ENCODE measurements at regions not wholly inside any gene's neighbourhood (a gene's known extent, or its start where the extent isn't known, plus 50 kb on each side); places are given as distances from the start of the nearest gene placed in this dataset.

DNA sequence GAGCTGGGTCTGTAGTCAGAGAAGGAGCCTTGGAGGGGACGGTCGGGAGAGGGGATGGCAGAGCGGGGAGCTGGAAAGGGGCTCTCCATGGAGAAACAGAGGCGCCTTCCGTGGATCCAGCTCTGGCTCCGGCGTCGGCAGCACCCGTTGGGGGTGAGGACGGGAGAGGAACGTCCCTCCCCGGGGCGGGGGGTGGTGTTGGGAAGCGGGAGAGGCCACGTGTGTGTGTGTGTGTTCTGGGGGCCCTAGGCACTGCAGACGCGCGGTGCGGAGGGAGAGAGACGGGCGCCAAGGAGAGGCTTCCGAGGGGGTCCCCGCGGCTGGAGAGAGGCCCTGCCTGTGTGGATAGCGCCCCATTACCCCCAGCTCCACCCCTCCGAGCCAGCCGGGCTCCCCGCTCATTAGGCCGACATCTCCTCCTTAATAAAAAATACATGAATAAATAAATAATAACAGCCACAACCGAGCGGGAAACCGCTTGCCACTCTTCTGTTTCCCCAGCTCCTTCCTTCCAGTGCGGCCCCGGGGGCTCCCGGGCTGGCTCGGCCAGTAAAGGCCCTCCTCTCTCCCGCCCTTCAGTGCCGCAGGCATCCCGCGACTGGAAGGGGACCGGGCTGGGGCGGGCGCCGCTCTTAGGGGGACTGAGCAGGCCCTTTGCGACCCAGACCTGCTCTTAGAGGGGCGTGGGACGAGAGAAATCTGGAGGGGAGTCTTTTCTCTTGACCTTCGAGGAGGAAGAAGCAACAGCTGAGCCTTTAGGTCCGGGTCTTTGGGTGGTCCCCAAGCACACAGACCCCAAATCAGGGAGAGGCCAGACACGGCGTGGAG lies 71.3 kb upstream of the ARAP3 start:
- TF ChIP-seq TCF12 (IDR thresholded peaks at IDR 0.05; ENCODE audit: low read depth) (no peak), EP300 (IDR thresholded peaks at IDR 0.05; ENCODE audit: borderline replicate concordance) (no peak), NFIC (IDR thresholded peaks at IDR 0.05) (no peak), ZBTB7A (IDR thresholded peaks at IDR 0.05; ENCODE audit: low read depth) (no peak), EGR1 (IDR thresholded peaks at IDR 0.05) (no peak), YY1 (IDR thresholded peaks at IDR 0.05; ENCODE audit: low read depth) (no peak), FOXM1 (IDR thresholded peaks at IDR 0.05; ENCODE audit: borderline replicate concordance, low read depth) (no peak), CREB1 (IDR thresholded peaks at IDR 0.05; ENCODE audit: low read depth) (no peak), RAD21 (IDR thresholded peaks at IDR 0.05; ENCODE audit: low read depth) (no peak), CEBPB (IDR thresholded peaks at IDR 0.05) (no peak)
- TF ChIP-seq, protein P1, sequence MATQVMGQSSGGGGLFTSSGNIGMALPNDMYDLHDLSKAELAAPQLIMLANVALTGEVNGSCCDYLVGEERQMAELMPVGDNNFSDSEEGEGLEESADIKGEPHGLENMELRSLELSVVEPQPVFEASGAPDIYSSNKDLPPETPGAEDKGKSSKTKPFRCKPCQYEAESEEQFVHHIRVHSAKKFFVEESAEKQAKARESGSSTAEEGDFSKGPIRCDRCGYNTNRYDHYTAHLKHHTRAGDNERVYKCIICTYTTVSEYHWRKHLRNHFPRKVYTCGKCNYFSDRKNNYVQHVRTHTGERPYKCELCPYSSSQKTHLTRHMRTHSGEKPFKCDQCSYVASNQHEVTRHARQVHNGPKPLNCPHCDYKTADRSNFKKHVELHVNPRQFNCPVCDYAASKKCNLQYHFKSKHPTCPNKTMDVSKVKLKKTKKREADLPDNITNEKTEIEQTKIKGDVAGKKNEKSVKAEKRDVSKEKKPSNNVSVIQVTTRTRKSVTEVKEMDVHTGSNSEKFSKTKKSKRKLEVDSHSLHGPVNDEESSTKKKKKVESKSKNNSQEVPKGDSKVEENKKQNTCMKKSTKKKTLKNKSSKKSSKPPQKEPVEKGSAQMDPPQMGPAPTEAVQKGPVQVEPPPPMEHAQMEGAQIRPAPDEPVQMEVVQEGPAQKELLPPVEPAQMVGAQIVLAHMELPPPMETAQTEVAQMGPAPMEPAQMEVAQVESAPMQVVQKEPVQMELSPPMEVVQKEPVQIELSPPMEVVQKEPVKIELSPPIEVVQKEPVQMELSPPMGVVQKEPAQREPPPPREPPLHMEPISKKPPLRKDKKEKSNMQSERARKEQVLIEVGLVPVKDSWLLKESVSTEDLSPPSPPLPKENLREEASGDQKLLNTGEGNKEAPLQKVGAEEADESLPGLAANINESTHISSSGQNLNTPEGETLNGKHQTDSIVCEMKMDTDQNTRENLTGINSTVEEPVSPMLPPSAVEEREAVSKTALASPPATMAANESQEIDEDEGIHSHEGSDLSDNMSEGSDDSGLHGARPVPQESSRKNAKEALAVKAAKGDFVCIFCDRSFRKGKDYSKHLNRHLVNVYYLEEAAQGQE (IDR thresholded peaks at IDR 0.05; ENCODE audit: low read depth), result no peak
- TF ChIP-seq, protein P2, sequence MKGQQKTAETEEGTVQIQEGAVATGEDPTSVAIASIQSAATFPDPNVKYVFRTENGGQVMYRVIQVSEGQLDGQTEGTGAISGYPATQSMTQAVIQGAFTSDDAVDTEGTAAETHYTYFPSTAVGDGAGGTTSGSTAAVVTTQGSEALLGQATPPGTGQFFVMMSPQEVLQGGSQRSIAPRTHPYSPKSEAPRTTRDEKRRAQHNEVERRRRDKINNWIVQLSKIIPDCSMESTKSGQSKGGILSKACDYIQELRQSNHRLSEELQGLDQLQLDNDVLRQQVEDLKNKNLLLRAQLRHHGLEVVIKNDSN (IDR thresholded peaks at IDR 0.05), result no peak

DNA sequence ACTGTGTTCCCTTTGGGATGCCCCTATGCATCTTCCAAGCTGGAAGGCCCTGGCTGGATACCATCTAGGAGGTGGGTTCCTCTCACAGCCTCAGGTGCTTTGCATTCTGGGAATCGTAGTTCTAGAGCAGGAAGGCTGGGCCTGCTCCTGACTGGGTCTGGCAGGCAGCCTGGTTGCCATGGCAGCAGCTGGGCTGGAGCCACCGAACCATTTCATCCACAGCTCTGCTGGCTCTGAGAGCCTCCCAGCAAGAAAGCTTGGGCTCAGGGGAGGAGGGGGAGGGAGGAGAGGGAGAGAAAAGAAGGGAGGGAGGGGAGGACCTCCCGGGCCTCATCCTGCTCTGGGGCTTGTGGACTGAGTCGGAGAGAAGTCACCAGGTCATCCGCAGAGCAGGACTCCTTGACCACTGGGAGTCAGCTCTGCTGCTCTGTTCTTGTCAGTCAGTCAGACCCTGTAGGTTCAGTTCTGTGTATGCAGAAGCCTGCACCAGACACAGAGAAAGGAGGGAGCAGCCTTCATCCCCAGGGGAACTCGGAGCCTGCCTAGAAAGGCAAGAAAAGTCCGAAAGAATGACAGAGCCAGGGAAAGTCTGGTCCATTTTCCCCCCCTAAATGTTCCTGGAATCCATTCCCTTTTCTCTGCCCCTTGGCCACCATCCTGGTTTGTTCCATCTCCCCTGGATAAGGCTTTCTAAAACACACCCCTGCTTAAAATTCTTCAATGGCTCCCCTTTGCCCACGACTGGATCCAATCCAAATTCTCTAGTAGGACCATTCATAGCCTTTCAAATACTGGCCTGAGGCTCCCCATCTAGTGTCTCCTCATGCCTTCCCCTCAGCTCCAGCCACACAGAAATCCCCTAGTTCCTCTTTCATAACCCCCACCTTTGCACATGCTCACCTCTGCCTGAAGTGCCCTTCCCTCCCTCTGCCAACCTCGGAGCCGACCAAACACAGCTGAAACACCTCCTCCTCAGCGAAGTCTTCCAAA lies 65.4 kb upstream of the ARAP3 start:
- peak; percentile 79 for TF ChIP-seq NFIC (IDR thresholded peaks at IDR 0.05)
- TF ChIP-seq RAD21 (IDR thresholded peaks at IDR 0.05; ENCODE audit: low read depth), result no peak

DNA sequence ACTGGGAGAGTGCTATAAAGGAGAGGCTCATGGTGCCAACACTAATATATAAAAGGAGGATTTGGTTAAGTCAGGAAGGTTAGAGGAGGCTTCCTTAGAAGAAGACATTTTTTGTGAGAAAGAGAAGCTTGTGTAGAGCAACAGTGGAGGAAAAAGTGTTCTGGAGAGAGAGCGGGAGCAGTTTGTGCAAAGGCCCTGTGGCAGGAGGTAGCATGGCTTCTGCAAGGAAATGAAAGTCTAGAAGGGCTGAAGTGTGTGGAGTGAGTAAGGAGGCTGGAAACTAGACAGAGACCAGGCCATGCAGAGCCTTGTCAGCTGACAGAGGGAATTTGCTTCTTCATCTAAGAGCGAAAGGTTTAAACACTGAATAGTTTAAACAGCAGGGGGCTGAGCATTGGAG lies 64.4 kb upstream of the ARAP3 start:
- TF ChIP-seq, protein P1 (IDR thresholded peaks at IDR 0.05; ENCODE audit: low read depth), result no peak
- TF ChIP-seq ZBTB7A (IDR thresholded peaks at IDR 0.05; ENCODE audit: low read depth) (no peak), EP300 (IDR thresholded peaks at IDR 0.05; ENCODE audit: borderline replicate concordance) (no peak), YY1 (IDR thresholded peaks at IDR 0.05; ENCODE audit: low read depth) (no peak), TAF1 (IDR thresholded peaks at IDR 0.05; ENCODE audit: low read depth) (no peak), RAD21 (IDR thresholded peaks at IDR 0.05; ENCODE audit: low read depth) (no peak), CEBPB (IDR thresholded peaks at IDR 0.05) (no peak), EGR1 (IDR thresholded peaks at IDR 0.05) (no peak), TEAD4 (IDR thresholded peaks at IDR 0.05) (no peak), NFIC (IDR thresholded peaks at IDR 0.05) (no peak), FOXM1 (IDR thresholded peaks at IDR 0.05; ENCODE audit: borderline replicate concordance, low read depth) (no peak), TCF12 (IDR thresholded peaks at IDR 0.05; ENCODE audit: low read depth) (no peak), CREB1 (IDR thresholded peaks at IDR 0.05; ENCODE audit: low read depth) (no peak)
- TF ChIP-seq, protein P3, sequence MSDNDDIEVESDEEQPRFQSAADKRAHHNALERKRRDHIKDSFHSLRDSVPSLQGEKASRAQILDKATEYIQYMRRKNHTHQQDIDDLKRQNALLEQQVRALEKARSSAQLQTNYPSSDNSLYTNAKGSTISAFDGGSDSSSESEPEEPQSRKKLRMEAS (IDR thresholded peaks at IDR 0.05), result no peak
- TF ChIP-seq, protein P2 (IDR thresholded peaks at IDR 0.05), result no peak

DNA sequence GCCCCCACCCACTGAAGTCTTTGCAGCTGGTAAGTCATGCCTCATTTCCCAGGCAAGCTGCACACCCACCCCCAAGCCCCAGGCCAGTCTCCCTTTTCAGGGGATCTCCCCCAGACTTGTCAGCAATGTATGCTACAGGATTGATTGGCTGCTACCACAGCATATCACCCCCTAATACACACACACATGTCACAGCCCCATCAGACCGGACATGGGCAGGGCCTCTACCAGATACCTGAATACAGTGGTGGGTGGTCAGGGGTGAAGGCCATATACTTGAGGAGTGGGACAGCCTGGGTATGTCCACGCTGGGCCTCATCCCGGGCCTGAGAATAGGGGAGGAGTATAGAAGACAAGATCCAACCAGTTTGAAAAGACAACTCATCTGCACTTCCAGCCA lies 63.4 kb upstream of the ARAP3 start:
- TF ChIP-seq ZBTB7A (IDR thresholded peaks at IDR 0.05; ENCODE audit: low read depth) (no peak), TCF12 (IDR thresholded peaks at IDR 0.05; ENCODE audit: low read depth) (no peak), NFIC (IDR thresholded peaks at IDR 0.05) (no peak)
- TF ChIP-seq, protein P2 (IDR thresholded peaks at IDR 0.05), result no peak

DNA sequence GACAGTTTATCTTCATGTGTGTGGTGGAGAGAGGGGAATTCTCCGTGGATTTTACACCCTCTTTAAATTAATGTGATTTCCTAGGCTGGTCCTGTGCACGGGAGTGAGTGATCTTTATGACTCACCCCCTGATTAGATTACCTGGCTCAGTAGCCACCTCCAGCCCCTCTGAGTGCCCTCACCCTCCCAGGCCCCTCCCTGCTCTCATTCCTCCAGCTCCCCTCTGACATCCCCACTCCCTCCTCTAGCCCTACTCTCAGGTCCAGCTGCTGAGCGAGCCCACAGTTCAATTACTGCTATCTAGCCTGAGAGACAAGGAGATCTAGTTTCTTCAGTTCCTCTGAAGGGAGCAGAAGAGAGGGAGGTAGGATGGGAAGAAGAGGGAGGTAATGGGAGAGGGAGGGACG lies 61.8 kb upstream of the ARAP3 start:
- TF ChIP-seq CEBPB (IDR thresholded peaks at IDR 0.05) (no peak), RAD21 (IDR thresholded peaks at IDR 0.05; ENCODE audit: low read depth) (no peak), FOXM1 (IDR thresholded peaks at IDR 0.05; ENCODE audit: borderline replicate concordance, low read depth) (no peak), EGR1 (IDR thresholded peaks at IDR 0.05) (no peak), YY1 (IDR thresholded peaks at IDR 0.05; ENCODE audit: low read depth) (no peak), TAF1 (IDR thresholded peaks at IDR 0.05; ENCODE audit: low read depth) (no peak), TEAD4 (IDR thresholded peaks at IDR 0.05) (no peak), EP300 (IDR thresholded peaks at IDR 0.05; ENCODE audit: borderline replicate concordance) (no peak), ZBTB7A (IDR thresholded peaks at IDR 0.05; ENCODE audit: low read depth) (no peak), TCF12 (IDR thresholded peaks at IDR 0.05; ENCODE audit: low read depth) (no peak), CREB1 (IDR thresholded peaks at IDR 0.05; ENCODE audit: low read depth) (no peak), NFIC (IDR thresholded peaks at IDR 0.05) (no peak)
- TF ChIP-seq, protein P3 (IDR thresholded peaks at IDR 0.05), result no peak
- TF ChIP-seq, protein P2 (IDR thresholded peaks at IDR 0.05), result no peak
- TF ChIP-seq, protein P1 (IDR thresholded peaks at IDR 0.05; ENCODE audit: low read depth), result no peak

Measured in Ishikawa (cell line).